ENCODE measurements at regions not wholly inside any gene's neighbourhood (a gene's known extent, or its start where the extent isn't known, plus 50 kb on each side); places are given as distances from the start of the nearest gene placed in this dataset.
"Not testable (repeated sequence)": the region's sequence is repeated elsewhere in the genome, so short reads cannot be mapped to it uniquely, and the experiment has no call there.

DNA sequence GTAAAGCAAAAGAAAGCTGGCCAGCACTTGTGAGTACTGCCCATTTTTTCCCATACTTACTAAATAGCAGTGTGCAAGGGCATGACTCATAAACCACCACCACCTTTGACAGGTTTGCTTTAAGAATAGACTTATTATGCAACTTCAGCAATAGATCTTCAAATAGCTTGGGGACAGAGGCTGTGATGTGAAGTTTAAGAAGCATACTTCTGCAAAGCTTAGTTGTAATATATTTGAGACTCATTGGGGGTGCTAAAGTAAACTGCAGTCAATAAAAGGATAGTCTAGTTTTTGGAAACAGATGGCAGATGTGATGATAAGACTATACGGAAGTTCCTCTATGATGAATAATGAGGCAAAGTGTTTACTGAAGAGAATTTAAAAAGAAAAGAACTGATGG lies 210.0 kb downstream of the PLA2G4A start:
- DNase-seq (no peak), ATAC-seq (no peak)

DNA sequence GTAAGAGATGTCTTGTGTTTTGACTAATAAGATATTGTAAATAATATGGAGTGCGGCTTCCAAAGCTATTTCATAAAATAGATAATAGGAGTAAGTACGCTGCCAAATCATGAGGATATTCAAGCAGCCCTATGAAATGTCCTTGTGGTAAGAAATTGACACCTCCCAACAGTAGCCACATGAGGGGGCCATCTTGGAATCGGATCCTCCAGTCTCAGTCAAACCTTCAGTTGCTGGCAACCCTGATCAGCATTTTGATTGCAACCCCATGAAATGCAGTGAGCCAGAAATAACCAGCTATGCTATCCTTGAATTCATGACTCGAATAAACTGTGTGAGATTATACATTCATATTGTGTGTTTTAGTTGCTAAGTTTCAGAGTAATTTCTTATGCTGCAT lies 212.4 kb downstream of the PLA2G4A start:
- no peak for DNase-seq
- no peak for ATAC-seq

DNA sequence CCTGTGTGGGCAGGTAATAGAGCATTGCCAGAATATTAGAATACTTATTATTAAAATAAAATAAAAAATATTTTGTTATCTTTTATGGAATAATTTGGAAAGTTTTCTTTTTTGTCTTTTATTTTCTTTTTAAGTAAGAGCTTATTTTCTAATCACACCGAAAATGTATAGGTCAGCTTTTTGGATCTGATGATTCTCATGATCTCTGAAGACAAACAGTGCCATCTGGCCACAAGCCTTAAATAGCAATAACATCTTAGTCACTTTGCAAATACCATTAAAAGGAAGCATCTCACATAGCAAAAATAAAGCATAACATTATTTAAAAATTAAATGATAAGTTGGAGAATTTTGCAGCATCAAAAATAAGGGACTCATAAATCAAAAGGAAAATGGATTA lies 213.8 kb downstream of the PLA2G4A start:
- no peak for ATAC-seq
- DNase-seq: no peak

DNA sequence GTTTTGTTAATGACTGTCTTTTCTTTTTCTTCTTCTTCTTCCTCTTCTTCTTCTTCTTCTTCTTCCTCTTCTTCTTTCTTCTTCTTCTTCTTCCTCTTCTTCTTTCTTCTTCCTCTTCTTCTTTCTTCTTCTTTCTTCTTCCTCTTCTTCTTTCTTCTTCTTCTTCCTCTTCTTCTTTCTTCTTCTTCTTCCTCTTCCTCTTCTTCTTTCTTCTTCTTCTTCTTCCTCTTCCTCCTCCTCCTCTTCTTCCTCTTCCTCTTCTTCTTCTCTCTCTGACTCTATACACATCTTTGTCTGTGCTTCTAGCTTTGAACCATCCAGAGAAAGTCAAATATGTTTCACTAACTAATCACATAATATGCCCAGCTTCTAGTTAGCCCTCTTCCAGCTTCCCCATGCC lies 214.7 kb downstream of the PLA2G4A start:
- DNase-seq, ATAC-seq: not testable (repeated sequence)

DNA sequence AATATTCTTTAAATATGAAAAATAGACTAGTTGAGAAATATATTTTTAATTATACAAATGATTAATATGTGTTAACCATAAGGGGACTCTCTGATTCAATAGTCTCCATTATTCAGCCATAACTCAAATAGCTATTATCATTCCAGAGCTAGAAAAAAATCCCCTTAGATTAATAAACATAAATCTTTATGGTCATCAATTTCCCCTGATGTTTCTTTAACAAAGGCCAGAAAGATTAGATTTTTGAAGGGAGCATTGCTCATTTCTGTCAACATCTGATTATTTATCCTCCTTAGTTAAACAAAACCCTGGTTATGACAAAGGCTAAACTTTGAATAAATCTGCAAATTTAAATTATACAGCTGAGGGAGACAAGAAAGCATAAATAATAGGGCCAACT lies 215.7 kb downstream of the PLA2G4A start:
- DNase-seq (no peak), ATAC-seq (no peak)

DNA sequence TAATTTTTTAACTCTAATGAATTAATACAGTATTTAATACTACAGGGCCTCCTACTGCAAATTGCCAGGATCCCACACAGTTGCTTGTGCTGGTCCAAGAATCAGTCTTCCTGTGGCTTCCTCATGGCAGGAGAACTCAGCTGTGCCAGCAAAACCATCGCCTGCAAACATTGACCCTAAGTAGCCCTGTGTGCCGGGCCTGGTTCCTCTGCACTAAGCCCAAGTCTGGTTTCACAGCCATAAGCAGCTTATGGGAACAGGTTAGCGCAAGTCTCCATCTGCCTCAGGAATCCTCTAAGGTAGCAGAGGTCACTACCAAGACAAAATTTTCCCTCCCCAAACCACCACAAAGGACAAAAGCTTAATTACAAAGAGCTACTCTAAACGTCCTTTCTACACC lies 216.6 kb downstream of the PLA2G4A start:
- ATAC-seq: no peak
- no peak for DNase-seq

DNA sequence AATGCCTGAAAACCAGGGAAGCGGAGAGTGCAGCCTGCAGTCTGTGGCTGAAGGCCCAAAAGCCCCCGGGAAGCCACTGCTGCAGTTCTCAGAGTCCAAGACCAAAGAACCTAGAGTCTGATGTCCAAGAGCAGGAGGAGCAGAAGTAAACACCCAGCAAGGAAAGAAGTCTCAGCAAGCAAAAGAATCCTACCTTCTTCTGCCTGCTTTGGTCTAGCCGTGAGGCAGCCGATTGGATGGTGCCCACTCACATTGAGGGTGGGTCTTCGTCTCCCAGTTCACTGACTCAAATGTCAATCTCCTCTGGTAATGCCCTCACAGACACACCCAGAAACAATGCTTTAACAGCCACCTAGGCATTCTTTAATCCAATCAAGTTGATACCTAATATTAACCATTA lies 217.5 kb downstream of the PLA2G4A start:
- ATAC-seq: no peak
- no peak for DNase-seq

DNA sequence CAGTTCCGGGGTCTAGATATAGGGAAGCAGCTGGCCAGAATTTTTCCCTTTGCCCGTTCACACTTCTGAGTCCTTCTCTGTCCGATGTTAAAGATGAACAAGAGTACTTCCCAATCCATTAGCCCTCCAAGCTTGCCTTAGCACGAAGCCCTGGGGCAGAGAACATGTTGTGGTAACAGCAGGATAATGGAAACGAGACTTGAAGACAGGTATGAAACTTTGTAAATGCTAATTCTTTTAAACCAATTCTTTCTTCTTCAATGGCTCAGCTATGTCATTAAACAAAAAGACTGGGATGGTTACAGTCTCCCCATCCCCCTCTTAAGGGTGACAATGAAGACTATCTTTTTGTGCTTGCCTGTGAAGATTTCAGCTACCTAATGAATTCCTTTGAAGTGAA lies 218.5 kb downstream of the PLA2G4A start:
- DNase-seq (no peak), ATAC-seq (no peak)

DNA sequence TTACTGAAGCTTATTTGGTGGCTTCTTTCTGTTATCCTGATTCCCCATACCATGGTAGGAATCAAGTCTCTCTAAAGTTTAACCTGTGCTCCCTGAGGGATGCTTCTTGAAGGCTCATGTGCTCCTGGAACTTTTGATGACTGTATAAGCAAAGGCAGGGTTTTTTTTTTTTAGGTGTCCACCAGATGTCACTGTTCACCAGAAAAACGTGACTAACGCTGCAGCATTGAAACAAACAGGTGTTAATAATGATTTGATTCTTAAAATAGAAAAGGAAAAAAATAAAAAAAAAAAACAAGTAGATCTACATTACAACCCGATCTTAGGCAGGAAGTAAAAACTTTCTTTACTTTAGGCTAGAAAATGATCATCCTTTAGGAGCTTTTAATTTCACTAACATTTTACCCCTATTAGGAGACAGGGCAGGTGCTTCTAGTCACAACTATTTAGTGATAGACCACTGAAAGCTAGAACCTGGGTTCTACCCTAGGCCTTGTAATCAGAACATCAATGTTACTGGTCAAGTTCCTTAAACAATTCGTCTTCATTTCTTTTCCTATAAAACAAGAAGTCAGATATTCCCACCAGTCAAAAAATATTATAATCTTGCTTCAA lies 223.0 kb downstream of the PLA2G4A start:
- ATAC-seq (no peak), DNase-seq (peak; percentile 10)

DNA sequence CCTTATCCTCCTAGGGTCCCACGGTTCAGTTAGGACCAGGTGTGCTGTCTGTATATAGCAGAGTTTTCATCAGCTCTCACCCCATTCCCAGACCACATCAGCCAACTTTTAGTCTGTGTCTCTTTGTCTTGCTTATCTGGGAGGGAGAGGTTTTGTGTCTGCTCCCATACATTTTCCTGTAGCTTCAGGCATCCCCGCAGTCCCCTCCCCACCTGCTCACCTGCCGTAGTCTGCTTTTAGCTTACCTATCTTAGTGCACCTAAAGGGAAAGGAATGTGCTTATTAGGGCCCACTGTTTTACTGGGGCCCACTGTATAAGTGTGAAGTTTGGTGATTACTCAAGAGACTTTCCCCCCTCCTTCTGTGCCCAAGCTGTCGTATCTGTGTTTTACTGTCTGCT lies 225.1 kb downstream of the PLA2G4A start:
- no peak for ATAC-seq

DNA sequence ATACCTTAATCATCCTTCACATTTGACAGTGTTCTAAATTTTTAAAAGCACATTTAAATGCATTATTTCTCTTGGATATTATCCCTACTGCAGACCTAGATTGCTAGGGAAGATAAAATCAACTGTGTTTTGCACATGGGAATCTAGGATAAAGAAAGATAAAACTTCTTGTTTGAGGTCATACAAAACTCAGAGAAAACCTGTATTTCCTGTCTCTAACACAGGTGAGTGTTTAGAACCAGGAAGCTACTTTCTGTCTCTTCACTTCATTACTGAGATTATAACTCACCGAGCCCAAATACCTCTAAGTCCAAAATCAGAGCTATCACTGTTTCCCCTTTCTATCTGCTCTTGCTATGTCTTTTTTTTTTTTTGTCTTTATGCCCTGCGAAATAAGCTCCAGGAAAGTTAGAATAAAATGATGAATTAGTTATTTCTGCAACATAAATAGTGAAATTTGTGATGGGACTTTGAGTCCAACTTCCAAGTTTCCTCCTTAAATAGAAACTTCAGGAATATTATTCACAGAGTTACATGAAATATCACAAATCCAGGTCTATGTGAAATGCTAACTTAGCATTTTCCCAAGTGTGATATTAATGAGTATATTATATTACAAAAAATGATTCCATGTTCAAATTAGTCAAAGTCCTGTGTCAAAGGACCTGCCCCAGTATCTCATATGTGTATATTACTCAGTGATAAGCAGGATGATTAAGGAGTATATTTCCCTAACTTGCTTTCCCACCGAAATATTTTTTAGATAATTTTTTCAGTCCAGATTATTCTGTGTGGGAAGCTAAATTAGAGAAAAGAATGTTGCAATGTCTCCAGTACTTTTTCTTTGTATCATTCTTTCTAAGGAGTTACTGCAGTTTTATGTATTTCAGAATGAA lies 226.4 kb downstream of the PLA2G4A start:
- DNase-seq (no peak), ATAC-seq (no peak)

More for the DNA sequence above, 225.1 kb downstream of the PLA2G4A start:
- no peak for DNase-seq

DNA sequence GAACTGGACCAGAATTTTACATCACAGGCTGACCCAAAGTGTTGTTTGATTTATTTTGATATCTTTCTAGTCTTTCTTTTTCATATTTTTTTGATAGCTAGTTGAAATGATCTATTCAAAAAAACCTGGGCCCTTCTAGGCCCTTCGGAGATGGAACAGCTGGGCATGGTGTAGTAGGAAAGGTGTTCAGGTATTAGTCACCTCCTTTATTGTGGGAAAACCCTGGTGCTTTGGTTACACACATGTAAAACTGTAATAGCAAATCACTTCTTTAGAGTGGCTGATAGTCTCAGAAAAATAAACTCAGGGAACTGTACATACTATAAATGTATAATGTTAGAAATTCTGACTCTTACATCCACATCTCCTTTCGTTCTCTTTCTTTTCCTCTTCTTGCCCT lies 234.5 kb downstream of the PLA2G4A start:
- no peak for ATAC-seq
- no peak for DNase-seq

DNA sequence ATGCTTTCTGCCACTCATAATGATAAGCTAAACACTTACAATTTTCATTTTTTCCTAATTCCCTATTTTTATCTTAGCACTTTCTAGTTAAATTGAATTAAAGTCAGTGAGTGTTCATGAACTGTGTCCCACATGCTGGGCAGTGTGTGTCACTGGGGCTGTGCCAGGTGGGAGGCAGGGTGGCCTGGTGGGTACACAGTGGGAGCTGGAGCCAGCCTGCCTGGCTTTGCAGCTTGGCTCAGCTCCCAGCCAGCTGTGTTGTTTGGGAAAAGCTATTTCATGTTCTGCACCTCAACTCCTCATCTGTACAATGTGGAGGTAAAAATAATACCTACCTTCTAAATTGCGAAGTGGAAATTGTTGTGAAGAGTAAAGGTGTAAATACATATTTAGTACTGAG lies 238.4 kb downstream of the PLA2G4A start:
- DNase-seq (no peak), ATAC-seq (no peak)

DNA sequence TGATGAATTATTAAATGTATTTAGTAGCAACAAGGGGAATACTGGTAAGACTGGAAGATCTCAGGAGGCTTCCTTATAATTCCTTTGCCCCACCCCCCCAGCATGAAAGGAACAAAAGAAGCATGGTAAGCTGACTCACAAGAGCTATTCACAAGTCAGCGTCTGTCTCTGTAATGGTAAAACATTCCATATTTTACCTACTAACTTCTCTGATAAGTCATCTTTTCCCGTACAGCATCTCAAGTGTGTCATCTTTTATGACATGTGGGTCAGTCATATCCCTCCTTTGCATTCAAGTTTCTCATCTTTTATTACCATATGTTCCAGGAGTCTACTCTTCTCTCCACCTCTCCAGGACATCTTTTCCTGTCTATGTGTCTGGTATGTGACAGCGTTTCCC lies 241.3 kb downstream of the PLA2G4A start:
- ATAC-seq: no peak

DNA sequence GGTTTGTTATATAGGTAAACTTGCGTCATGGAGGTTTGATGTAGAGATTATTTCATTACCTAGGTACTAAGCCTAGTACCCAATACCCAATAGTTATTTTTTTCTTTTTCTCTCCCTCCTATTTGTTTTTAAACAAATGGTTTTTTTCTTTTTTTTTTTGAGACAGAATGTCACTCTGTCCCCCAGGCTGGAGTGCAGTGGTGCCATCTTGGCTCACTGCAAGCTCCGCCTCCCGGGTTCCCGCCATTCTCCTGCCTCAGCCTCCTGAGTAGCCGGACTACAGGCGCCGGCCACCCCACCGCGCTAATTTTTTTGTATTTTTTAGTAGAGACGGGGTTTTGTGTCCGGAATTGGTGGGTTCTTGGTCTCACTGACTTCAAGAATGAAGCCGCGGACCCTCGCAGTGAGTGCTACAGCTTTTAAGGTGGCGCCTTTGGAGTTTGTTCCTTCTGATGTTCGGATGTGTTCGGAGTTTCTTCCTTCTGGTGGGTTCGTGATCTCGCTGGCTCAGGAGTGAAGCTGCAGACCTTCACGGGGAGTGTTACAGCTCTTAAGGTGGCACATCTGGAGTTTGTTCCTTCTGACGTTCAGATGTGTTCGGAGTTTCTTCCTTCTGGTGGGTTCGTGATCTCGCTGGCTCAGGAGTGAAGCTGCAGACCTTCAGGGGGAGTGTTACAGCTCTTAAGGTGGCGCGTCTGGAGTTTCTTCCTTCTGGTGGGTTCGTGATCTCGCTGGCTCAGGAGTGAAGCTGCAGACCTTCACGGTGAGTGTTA lies 243.7 kb downstream of the PLA2G4A start:
- peak; percentile 4 for DNase-seq
- ATAC-seq: not testable (repeated sequence)

More for the DNA sequence above, 241.3 kb downstream of the PLA2G4A start:
- DNase-seq: no peak

DNA sequence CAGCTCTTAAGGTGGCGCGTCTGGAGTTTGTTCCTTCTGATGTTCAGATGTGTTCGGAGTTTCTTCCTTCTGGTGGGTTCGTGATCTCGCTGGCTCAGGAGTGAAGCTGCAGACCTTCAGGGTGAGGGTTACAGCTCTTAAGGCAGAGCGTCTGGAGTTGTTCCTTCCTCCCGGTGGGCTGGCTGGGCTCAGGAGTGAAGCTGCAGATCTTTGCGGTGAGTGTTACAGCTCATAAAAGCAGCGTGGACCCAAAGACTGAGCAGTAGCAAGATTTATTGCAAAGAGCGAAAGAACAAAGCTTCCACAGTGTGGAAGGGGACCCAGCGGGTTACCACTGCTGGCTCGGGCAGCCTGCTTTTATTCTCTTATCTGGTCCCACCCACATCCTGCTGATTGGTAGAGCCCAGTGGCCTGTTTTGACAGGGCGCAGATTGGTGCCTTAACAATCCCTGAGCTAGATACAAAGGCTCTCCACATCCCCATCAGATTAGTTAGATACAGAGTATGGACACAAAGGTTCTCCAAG lies 244.3 kb downstream of the PLA2G4A start:
- peak; percentile 4 for DNase-seq
- ATAC-seq: not testable (repeated sequence)

DNA sequence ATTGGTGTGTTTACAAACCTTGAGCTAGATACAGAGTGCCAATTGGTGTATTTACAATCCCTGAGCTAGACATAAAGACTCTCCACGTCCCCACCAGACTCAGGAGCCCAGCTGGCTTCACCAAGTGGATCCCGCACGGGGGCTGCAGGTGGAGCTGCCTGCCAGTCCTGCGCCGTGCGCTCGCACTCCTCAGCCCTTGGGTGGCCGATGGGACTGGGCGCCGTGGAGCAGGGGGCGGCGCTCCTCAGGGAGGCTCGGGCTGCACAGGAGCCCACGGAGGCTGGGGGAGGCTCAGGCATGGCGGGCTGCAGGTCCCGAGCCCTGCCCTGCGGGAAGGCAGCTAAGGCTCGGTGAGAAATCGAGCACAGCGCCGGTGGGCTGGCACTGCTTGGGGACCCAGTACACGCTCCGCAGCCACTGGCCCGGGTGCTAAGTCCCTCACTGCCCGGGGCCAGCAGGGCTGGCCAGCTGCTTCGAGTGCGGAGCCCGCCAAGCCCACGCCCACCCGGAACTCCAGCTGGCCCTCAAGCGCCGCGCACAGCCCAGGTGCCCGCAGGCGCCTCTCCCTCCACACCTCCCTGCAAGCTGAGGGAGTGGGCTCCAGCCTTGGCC lies 245.0 kb downstream of the PLA2G4A start:
- DNase-seq, ATAC-seq: not testable (repeated sequence)

DNA sequence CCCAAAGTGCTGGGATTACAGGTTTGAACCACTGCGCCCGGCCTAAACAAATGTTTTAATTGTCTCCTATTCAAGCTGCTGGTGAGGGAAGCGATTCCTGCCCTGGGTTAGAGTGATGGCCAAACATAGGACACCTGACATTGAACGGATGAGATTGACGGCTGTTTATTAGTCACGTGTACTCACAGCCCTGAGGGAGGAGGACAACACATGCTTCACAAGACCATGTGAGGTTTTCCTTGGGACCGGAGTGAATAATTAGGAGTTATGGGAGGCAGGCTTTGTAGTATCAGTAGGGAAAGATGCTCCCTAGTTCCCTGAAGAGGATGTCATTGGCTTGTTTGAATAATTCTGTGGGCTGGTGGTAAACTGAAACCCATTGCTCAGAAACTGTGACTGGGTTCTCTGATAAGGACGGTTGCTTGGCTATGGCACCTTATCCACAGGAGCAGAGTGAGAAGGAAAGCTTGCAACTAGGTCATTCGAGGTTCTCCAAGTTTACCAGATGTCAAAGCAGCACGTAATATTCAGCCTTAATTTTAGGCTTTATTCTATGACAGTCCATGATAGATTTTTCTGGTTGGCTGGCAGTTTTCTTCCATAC lies 245.8 kb downstream of the PLA2G4A start:
- DNase-seq (no peak), ATAC-seq (no peak)

DNA sequence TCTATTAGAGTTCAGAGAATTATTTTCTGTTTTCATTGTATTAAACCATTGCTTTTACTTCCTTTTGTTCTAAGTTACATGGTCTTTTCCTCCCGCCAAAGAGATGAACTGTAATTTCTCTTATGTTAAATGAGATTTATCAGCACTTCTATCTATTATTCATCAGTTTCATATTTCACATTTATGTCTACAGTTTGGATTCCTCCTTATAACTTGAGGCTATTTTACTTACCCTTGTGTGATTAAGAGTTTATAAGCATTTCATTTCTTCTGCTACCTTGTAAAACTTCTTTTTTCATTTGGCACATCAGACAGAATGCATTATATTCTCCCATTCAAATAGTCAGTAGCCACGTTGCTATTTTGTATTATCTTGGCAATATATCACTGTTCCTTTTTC lies 248.2 kb downstream of the PLA2G4A start:
- no peak for ATAC-seq
- no peak for DNase-seq

DNA sequence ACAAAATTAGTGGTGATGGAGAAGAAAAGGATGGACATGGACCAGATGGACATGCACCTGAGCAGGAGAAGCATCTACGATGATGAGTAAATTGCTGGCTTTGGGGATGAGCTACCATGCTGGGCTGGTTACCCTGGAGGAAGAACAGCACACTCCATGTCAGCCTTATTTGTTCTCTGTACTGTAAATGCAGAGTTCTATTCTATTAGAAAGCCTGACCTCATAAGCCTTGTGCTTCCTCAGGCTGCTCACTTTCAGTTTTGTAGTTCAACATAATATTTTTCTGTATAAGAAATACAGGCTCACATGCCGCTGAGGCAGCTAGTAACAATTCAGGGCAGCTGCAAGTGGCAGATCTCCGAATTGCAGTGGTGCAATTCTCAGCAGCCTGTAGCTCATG lies 249.6 kb downstream of the PLA2G4A start:
- ATAC-seq (no peak), DNase-seq (no peak)

DNA sequence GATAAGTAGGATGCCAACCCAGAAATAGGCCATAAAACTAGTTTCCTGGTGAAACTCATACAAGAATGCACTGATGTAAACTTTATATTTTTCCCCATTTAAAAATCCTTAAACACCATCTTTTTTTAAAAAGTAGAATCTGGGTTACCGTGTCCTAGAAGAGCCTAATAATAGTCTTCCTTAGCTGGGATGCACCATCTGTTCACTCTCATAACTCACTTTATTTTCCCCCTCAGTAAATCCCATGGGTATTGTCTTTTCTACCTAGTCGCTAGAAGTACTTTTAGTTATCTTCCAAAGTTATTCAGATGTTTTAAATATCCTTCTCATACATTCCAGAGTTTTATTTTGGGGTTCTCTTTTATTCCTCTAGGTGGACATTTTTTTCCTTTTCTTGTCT lies 250.2 kb downstream of the PLA2G4A start:
- no peak for DNase-seq
- no peak for ATAC-seq

DNA sequence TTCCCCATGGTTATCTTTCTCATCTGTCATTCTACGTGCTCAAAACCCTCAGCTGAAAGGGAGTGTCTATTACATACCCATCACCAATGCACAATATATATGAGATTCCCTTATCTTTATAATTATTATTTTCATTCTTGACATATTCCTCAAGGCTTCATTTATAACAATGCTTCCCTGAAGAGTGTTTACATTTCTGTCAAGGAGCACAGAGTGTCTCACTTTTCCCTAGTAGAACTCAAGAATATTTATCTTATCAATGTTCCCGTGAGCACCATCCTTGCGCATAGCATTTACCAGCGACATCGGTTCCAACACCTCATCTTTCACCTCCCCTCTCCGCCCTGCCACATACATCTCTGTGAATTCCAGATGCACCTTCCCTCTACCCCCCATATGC lies 250.6 kb downstream of the PLA2G4A start:
- DNase-seq (no peak), ATAC-seq (no peak)
